PFSK-1 (cell line): ENCODE measurements at regions not wholly inside any gene's neighbourhood (a gene's known extent, or its start where the extent isn't known, plus 50 kb on each side); places are given as distances from the start of the nearest gene placed in this dataset.

Experiments used
- FOXP2 ChIP-seq: optimal IDR thresholded peaks from 2 replicates; pipeline ENCODE3; 2011; ENCODE audit warnings: borderline replicate concordance, control low read depth, inconsistent platforms; ENCODE audit not compliant: insufficient read depth; ENCODE audit errors: extremely low read length, extremely low read depth
- POLR2AphosphoS5 ChIP-seq: IDR thresholded peaks from 2 replicates; pipeline ENCODE4 v1.6.1; 2012; ENCODE audit warnings: low read depth, mild to moderate bottlenecking, control low read depth, low read length, moderate library complexity
- REST ChIP-seq, 2 experiments: IDR thresholded peaks; 2 replicates each; pipeline versions ENCODE4 v1.6.1 to v1.8.0; 2011 to 2012; ENCODE audit warnings: low read depth in 2 of 2, low read length in 2 of 2, control low read depth in 1 of 2, inconsistent platforms in 1 of 2, mild to moderate bottlenecking in 1 of 2, moderate library complexity in 1 of 2; ENCODE audit not compliant: insufficient read depth in 1 of 2
- SIN3A ChIP-seq: IDR thresholded peaks from 2 replicates; pipeline ENCODE4 v1.6.1; 2012; ENCODE audit warnings: mild to moderate bottlenecking, low read length, moderate library complexity, borderline replicate concordance; ENCODE audit not compliant: insufficient read depth
- TAF1 ChIP-seq: IDR thresholded peaks from 2 replicates; pipeline ENCODE4 v1.6.1; 2012; ENCODE audit warnings: low read length, control low read depth, borderline replicate concordance; ENCODE audit not compliant: insufficient read depth

DNA sequence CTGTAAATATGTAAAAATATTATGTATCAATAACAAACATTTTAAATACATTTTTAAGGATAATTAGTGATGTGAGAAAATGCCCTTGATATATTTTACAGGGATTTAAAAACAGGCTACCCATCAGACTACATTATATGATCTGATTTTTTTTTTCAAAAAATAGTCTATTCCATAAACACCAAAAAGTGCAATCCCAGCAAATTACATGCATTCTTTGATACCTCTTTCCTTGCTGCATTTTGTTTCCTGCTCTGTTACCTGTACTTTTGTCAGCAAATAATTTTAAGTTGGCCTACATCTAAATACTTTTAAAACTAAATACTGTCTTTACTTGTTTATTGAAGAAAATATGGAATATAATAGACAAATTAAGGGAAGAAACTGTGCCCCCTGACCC, 306.2 kb upstream of the ARID1B start:
- TF ChIP-seq FOXP2 (no peak), TAF1 (no peak), POLR2AphosphoS5 (no peak), REST (IDR thresholded peaks at IDR 0.05; ENCODE audit: insufficient read depth in 1 of 2, low read depth in 2 of 2, low read length in 2 of 2) (no peak), SIN3A (no peak)

- TF ChIP-seq FOXP2: no peak
- no peak for TF ChIP-seq SIN3A
- no peak for TF ChIP-seq TAF1
- no peak for TF ChIP-seq REST (IDR thresholded peaks at IDR 0.05; ENCODE audit: insufficient read depth in 1 of 2, low read depth in 2 of 2, low read length in 2 of 2)
- TF ChIP-seq POLR2AphosphoS5: no peak
These were observed 312.9 kb upstream of the ARID1B start for GRCh38 chr6:156464100-156464878.

- TF ChIP-seq TAF1: no peak
- TF ChIP-seq SIN3A: no peak
- no peak for TF ChIP-seq POLR2AphosphoS5
- TF ChIP-seq REST (IDR thresholded peaks at IDR 0.05; ENCODE audit: insufficient read depth in 1 of 2, low read depth in 2 of 2, low read length in 2 of 2): no peak
- no peak for TF ChIP-seq FOXP2
These were observed 315.5 kb upstream of the ARID1B start for GRCh38 chr6:156461647-156462046.

- no peak for TF ChIP-seq TAF1
These were observed 319.6 kb upstream of the ARID1B start for GRCh38 chr6:156457601-156458000.

DNA sequence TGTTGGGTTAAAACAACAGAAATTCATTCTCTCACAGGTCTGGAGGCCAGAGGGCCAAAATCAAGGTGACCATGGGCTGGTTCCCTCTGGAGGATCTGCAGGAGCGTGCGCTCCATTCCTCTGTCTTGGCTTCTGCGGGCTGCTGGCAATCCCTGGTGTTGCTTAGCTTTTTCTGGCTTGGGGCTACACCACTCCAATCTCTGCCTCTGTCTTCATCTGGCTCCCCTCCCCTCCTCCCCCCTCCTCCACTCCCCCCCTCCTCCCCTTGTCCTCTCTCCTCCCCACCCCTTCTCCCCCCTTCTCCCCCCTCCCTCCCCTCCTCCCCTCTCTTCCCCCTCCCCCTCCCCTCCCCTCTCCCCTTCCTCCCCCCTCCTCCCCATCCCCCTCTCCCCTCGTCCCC, 321.3 kb upstream of the ARID1B start:
- TF ChIP-seq REST (IDR thresholded peaks at IDR 0.05; ENCODE audit: insufficient read depth in 1 of 2, low read depth in 2 of 2, low read length in 2 of 2) (no peak), POLR2AphosphoS5 (no peak), TAF1 (no peak)
